HG03045 (cell line): ENCODE measurements at regions not wholly inside any gene's neighbourhood (a gene's known extent, or its start where the extent isn't known, plus 50 kb on each side); places are given as distances from the start of the nearest gene placed in this dataset.

Source experiments
- ATAC-seq: cut with Tn5 transposase; IDR thresholded peaks from one replicate; pipeline ENCODE4 v1.9.1; 2021; ENCODE audit warnings: mild to moderate bottlenecking, moderate library complexity; ENCODE audit not compliant: unreplicated experiment

DNA sequence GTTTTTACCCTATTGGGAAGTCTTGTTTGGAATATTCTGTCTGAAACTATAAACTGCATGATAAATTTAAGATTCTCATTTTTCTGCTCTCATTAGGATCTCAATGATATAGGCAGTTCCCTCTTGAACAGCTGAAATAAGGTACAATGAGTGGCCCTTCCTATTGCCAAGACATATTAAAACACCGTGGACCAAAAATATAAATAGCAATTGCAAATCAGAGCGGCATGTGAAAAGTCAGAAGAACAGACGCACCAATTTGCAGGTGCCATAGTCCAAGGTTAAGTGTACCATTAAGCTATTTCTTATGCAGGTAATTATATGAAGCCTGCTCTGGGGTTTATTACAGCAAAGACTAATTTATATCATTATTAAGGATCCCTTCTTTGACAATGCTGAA, 920.8 kb upstream of the CELF2 start:
- ATAC-seq, result no peak

DNA sequence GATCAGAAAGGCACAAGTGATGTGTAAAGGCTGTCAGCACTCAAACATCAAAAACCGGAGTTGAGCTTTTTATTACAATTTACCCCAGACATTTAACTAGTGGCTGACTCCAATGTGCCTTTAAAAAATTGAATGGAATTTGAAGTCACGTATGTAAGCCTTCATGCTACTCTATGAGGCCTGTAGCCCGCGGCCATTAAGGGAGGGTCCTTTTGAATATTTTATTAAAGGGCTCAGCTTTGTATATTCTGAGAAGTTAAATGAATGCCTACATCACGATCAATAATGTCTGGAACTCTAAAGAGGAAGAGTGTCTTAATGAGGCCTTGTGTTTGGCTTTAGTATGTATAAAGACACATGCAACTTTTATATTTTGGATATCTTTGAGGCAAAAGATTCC, 916.6 kb upstream of the CELF2 start:
- no peak for ATAC-seq

DNA sequence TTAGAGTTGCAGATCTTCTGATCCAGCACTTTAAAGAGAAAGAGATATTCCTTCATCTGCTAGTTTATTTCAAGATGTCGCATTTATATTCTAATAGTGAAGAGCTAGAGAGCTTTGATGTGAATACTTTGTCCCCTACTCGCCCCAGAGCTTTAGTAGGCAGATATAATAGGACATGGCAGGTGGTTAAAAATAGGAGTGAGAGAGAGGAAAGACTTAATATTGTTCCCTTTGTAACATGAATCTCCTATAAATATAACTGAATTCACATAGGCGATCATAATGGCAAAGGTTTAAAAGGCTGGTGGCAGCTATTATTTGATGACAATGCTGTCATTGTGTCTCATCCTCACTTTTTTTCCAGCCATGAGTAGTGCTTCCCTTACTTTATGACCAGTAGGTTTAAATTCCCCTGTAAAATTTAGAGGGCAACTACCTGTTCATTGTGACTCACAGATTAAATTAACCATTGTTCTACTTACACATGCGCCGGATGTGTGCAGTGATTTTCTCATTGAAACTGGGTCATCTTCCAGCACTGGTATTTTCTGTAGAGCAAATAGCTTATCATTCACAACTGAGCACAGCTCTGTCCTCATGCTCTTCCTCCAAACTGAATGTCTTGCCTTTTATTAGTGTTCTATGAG, 906.7 kb upstream of the CELF2 start:
- no peak for ATAC-seq

DNA sequence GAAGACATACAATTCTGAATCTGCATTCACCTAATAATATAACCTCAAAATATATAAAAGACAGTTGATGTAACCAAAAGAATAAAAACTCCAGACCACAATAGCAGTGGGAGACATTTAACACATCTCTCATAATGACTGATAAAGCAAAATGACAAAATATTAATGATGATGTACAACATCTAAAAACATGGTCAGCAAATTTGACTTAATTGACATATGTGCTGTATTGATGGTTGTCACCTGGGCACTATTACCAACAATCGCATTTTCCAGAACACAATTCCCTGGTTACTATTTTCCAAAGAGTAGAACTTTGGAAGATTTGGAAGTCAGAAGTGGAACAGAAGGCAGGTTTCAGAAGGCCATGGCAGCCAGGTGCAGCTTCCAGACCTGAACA, 899.5 kb upstream of the CELF2 start:
- no peak for ATAC-seq

DNA sequence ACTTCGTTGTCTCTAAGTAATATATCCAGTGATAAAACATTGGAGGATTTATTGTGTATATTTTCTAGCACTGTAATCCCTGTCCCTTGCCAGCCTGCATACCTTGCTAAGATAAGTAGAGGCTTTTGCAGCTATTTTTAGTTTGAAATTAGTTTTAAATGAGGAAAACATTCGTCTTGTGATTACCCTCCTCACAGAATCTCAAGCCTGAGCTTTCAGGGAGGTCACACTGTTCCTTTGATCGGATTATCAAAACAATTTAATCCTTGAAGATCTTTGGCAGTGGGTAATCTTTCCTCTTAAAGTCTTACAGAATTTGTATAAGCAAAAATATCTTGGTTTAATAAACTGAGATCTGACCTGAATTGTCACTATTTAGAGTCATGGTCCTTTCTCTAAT, 897.0 kb upstream of the CELF2 start:
- no peak for ATAC-seq

DNA sequence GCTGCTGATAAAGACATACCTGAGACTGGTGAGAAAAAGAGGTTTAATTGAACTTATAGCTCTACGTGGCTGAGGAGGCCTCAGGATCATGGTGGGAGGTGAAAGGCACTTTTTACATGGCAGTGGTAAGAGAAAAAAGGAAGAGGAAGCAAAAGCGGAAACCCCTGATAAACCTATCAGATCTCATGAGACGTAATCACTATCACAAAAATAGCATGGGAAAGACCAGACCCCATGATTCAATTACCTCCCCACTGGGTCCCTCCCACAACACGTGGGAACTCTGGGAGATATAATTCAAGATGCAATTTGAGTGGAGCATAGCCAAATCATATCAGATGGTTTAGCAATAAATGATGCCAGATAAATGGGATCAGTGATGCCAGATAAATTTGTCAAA, 892.0 kb upstream of the CELF2 start:
- no peak for ATAC-seq

DNA sequence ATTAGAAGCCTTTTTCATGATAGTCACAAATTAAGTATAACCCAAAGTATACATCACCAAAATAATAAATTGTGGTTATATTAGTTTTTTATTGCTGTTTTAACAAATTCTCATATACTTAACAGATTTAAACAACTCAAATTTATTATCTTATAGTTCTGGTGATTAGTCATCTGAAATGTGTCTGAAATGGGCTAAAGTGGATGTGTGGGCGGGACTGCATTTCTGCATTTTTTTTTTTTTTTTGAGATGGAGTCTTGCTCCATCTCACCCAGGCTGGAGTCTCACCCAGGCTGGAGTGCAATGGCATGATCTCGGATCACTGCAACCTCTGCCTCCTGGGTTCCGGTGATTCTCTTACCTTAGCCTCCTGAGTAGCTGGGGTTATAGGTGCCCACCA, 891.5 kb upstream of the CELF2 start:
- ATAC-seq, result no peak

DNA sequence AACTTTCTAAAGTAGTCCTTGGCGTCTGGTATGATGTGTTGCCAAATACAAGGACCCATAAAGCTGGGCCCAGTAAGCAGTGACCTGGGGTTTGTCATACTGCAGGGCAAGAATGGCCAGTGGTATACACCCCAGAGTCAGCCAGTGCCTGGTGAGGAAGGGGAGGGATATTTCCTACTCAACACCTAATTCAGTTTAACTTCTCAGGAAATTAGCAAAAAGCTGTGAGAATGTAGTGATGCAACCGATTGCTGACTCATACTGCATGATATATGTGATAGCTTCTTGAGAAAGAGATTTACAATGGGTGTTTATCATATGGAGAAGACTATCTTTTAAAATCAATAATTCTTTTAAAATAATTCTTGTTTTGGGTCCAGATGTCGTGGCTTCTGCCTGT, 889.3 kb upstream of the CELF2 start:
- ATAC-seq, result no peak

DNA sequence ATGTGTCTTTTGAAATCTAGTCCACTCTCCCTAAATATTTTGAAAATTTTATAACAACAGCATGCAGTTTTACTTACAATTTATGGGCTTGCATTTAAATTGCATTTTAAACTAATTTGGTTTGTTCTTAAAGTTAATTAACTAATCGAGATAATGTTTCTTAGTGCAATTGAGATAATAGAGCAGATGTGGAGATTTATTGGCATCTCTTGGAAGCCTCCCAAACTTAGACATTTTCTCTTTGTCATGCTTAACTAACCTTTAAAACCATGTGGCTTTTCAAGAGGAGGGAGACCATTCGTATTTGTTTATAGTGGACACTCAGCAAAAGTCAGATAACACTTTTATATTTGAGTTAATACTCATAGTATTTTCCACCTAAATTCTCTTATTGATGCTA, 887.0 kb upstream of the CELF2 start:
- no peak for ATAC-seq

DNA sequence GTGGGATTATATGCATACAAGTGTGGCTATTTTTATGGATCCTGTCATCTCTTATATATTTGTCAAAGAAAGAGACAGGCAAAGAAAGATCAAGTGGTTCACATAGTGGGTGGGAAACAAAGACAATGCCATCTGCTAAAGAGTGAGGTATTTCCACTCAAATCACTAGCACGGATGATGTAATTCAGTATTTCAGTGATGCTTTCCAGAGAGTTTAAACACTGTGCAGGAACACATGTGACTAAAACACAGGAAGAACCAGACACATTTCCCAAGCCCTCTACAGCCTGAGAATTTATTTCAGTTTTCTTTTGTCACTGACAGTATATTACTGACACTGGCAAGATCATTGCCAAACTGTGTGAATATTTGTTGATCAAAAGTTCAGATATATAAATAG, 885.7 kb upstream of the CELF2 start:
- ATAC-seq, result no peak

DNA sequence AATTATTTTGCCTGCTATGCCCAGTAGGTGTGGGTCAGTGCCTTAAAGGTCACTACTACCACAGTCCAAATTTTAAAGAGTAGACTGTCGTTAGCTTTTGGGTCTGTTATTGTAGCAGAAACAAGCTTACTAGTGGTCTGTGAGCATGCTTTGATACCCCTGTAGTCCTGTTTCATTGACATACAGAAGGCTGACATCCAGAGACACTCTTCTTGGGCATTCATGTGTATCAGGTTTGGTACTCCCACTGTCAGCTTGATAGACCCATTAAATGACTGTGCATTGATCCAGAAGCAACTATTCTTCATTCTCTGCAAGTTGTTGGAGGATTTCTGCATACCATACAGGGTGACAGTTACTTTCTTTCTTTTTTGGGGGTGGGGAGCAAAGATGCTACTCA, 884.4 kb upstream of the CELF2 start:
- ATAC-seq, result no peak

DNA sequence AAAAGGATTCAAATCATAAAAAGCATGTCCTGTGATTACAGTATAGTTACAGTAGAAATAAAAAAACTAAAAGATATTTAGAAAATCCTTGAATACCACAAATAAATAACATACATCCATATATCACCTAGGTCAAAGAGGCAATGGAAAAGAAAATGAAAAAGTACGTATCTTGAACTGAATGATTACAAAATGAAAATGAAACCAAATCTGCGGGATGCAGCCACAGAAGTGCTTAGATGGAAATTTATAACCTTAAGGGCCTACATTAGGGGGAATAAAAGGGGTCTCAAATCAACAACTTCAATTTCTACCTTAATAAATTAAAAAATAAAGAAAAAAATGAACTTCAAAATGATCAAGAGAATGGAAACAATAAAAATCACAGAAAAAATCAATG, 879.0 kb upstream of the CELF2 start:
- ATAC-seq, result no peak

DNA sequence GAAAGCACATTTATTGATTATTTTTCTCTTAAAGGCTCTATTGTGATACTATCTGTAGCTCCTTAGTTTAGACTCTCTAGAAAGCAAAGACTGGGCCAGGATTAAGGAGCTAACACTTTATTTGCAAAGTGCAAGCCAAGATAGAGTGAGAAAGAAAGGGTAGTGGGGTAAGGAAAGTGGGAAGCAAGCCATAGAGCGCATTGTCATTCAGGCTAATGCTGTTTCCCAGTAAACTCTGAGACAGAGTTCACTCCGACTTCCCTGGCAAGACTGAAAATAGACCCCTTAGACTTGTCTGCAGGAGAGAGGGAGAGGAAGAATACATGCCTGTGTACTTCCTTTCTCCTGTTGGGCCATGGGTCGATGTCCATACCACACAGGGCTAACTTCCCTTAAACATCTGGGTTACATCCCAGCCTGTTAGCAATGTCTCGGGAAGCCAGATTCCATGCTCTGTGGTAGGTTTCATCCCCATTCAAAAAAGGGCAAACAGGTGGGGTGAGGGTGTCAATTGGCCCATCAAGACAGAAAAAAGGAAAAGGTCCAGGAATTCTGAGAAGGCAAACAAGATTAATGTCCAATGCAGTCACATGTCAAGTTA, 875.8 kb upstream of the CELF2 start:
- ATAC-seq, result no peak

DNA sequence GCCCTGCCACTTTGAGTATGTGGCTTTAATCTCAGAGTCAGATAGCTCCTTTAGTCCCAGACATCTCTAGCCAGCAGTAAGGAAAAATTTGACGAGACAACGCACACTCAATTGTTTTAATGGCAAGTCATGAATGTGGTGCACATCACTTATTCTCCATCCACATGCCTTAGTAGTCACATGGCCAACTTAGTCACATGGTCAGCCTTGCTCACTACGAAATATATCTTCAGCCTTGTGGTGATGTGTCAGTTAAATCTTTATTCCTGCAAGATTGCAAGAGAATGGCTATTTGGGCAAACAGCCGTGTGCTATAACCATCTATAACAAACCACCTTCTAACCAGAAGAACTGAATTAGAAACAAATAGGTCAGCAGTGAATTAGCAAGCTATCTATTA, 871.1 kb upstream of the CELF2 start:
- ATAC-seq, result no peak

DNA sequence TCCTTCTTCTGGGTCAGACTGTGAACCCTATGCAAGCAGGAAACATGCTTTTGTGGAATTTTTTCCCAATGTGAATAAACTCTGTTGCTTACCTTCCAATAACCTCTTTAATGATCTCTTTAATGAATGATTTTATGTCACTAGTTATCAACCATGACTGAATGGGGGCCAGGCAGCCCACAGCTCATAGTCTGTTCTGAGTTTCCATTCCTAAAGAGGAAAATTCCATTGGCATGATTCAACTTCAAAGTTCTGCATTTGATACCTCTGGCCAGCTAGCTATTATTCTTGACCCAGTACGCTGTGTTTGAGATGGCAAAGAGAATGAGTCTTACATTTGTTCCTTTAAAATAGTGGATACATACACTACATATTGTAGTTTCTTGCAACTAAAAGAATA, 867.8 kb upstream of the CELF2 start:
- ATAC-seq, result no peak

DNA sequence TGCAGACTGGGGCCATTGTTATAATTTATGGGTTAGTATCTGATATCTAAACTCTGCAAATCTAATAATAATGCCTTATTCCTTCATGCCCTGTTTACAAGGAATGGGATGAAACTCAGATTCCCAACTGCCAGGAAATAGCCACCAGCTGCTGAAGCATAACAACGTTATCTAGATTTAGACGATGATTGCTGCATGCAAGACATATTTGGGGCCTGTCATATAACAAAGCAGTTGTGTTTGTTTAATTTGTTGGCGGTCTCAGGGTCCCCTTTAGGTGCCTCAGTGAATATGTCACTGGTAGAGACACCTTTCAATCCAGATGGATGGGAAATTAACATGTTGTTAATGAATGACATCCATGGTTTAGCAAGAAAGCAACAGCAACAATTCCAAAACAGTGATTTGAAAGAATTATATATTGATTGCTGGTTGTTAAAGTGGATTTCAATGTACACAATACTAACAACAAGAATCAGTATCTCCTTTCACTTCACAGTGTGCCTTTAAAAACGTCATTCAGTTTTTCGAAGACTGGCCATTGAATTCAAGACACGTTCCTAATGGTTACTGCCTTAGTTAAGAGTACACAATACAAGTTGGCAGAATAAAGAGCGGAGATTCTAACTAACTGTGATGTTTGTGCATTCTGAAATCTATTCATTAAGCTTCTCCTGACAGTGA, 860.6 kb upstream of the CELF2 start:
- no peak for ATAC-seq

DNA sequence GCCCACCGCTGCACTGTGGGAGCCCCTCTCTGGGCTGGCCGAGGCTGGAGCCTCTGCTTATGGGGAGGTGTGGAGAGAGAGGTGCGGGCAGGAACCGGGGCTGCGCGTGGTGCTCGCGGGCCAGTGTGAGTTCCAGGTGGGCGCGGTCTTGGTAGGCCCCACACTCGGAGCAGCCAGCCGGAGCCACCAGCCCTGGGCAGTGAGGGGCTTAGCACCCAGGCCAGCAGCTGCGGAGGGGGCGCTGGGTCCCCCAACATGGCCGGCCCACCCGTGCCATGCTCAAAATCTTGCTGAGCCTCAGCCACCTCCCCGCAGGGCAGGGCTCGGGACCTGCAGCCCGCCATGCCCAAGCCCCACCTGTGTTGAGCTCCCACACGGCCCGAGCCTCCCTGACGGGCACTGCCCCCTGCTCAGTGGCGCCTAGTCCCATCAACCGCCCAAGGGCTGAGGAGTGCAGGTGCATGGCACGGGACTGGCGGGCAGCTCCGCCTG, 856.8 kb upstream of the CELF2 start:
- no peak for ATAC-seq

DNA sequence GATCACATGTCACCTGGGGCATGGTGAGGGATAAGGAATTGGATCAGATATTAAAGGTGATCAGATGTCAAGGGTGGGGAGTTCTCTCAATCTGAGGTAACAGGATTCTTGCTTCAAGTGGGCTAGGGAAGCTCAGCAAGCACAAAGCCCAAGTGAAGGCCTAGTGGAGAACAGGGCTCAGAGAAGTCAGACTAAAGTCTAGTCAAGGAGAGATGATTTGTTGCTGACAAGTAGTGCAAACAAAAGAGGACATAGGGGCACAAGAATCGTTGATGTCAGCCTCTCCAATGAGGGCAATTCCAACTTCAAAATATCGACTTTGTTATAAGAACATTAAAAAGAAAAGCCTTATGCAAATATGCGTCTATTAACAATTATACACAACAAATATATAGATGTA, 852.8 kb upstream of the CELF2 start:
- ATAC-seq, result no peak

DNA sequence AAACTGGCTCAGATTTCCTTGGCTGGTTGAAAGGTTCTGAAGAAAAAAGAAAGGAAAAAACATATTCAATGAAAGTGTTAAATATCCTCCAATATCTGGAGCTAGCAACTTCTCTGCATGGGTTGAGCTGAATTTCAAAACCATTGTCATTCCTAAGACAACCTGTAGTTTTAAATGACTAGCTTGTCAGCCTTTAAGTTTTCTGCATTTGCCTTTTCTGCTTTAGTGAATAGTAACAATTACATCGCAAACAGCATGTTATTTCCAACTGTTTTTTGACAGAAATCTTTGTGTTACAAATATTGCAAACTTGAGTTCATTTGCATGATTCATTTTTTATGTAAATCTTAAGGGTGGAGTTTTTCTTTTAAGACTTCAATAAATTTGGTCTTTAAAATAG, 852.3 kb upstream of the CELF2 start:
- no peak for ATAC-seq

DNA sequence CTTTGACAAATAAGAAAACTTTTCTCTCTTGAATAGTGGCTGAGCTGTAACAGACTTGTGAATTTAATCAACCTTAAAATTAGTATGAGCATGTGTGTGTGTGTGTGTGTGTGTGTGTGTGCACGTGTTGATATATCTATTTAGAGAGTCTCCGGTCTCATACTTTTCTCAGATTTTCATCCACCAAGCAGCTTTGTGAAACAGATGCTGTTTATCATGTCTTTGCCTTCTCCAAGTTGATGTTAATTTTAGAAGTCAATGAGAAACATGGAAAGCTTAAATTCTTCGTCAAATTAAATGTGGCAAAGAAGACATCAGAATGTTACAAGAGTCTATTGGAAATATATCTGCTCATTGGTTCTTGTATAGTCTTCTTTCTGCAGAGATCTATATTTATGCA, 839.2 kb upstream of the CELF2 start:
- ATAC-seq, result no peak

DNA sequence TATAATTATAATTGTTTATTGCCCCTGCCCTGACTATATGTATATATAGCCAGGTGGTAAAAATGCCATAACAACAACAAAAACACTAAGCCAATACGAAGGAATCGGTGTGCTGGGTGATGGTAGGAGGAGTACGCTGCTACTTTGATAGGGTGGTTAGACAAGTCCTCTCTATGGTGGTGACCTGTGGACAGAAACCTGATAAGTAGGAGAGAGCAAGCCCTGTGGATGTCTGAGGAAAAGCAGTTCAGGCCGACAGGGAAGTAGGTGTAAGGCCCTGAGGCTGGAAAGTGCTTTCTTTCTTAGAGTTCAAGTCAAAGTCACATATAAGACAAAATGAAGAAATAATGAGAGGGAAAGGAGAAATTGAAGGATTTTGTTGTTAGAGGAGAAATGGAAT, 823.8 kb upstream of the CELF2 start:
- ATAC-seq, result no peak

DNA sequence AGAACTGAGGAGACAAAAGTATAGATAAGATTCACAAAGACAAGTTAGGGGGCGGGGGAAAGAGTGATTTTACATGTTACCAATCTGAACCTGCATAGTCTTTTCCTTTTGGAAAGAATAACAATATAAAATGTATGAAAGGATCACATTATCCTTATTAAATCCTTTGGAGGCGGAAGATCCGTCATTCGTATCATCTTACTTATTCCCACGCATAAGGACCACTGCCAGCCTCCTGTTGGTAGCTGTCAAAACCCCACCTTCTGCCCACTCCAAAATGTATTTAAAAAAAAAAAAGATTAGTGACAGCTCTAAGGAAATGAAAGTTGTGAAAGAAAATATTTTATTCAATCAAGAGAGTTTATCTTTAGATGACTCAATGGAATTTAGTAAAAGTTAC, 821.0 kb upstream of the CELF2 start:
- ATAC-seq, result no peak

DNA sequence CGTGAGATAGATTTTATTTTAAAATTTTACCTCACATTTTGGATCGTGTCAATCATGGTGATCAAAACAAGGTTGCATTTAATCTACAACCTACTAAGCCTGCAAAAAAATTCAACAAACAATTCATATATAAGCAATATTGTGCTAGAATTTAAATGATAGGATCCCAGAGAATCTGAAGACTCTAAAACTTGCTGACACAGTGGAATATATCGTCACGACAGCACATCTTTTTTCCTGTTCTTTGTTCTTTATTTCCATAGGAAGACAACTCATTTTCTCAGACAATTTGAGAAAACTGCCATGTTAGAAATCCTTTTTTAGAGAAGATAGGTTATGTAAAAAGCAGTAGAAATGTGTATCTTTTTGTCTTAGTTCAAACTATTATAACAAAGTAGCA, 820.2 kb upstream of the CELF2 start:
- ATAC-seq, result no peak
